SU-DHL-6 (cell line): ENCODE measurements at regions not wholly inside any gene's neighbourhood (a gene's known extent, or its start where the extent isn't known, plus 50 kb on each side); places are given as distances from the start of the nearest gene placed in this dataset.

ENCODE experiments used
- H2AFZ ChIP-seq: fragments of 200-600 bp; sonication (generic); 2 replicates; pipeline ENCODE4 v1.6.1; 2014; ENCODE audit warnings: low read depth, mild to moderate bottlenecking, moderate library complexity, mixed read lengths, antibody characterized with exemption, low read length; ENCODE audit not compliant: severe bottlenecking
- H3F3A ChIP-seq: fragments of 200-600 bp; shearing (Covaris generic); 2 replicates; pipeline ENCODE4 v1.6.0; 2016; ENCODE audit warnings: antibody characterized with exemption, mild to moderate bottlenecking; ENCODE audit not compliant: insufficient read depth
- H3K27ac ChIP-seq: fragments of 200-600 bp; sonication (generic); 2 replicates; pipeline ENCODE4 v1.5.1; 2016; ENCODE audit warnings: low read depth, mild to moderate bottlenecking, low read length, moderate library complexity, mixed read lengths
- H3K27me3 ChIP-seq: fragments of 200-600 bp; sonication (generic), shearing (Covaris generic); 2 replicates; pipeline ENCODE4 v1.6.0; 2014; ENCODE audit warnings: mild to moderate bottlenecking, low read length
- H3K36me3 ChIP-seq: fragments of 200-600 bp; sonication (generic); 2 replicates; pipeline ENCODE4 v1.6.1; 2014; ENCODE audit warnings: mild to moderate bottlenecking, low read length, mixed read lengths
- H3K4me2 ChIP-seq: fragments of 300-600, 200-600 bp; shearing (Covaris generic), sonication (generic); 2 replicates; pipeline ENCODE4 v1.6.0; 2014; ENCODE audit warnings: low read length, low read depth, mild to moderate bottlenecking; ENCODE audit not compliant: poor library complexity, severe bottlenecking
- H3K4me3 ChIP-seq: fragments of 200-600 bp; sonication (generic); 2 replicates; pipeline ENCODE4 v1.5.1; 2014; ENCODE audit warnings: antibody characterized with exemption, low read length, mild to moderate bottlenecking, mixed read lengths; ENCODE audit not compliant: insufficient read depth, poor library complexity, severe bottlenecking
- H3K79me2 ChIP-seq: fragments of 200-600 bp; sonication (generic); 2 replicates; pipeline ENCODE4 v1.6.1; 2014; ENCODE audit warnings: mild to moderate bottlenecking, low read length, moderate library complexity; ENCODE audit not compliant: insufficient read depth
- H3K9ac ChIP-seq: fragments of 200-600 bp; sonication (generic); 2 replicates; pipeline ENCODE4 v1.7.0; 2014; ENCODE audit warnings: mild to moderate bottlenecking, low read length
- H3K9me2 ChIP-seq: fragments of 200-600 bp; sonication (generic); replicated peaks from 2 replicates; pipeline ENCODE4 v1.6.1; 2014; ENCODE audit warnings: low read length; ENCODE audit not compliant: insufficient read depth
- H3K9me3 ChIP-seq: fragments of 200-600 bp; sonication (generic); 2 replicates; pipeline ENCODE4 v1.6.1; 2014; ENCODE audit warnings: low read length, mixed read lengths; ENCODE audit not compliant: insufficient read depth
- H4K20me1 ChIP-seq: fragments of 200-600 bp; sonication (generic); 2 replicates; pipeline ENCODE4 v1.6.1; 2014; ENCODE audit warnings: low read depth, mild to moderate bottlenecking, antibody characterized with exemption, low read length, moderate library complexity, mixed read lengths
- CTCF ChIP-seq: fragments of 200-600 bp; sonication (generic); IDR thresholded peaks from one replicate; pipeline ENCODE4 v1.5.1; 2017; ENCODE audit warnings: antibody characterized with exemption, mild to moderate bottlenecking, low read length, moderate library complexity; ENCODE audit not compliant: insufficient read depth, poor library complexity, severe bottlenecking
- EZH2phosphoT487 ChIP-seq: fragments of 200-600 bp; sonication (generic), shearing (Covaris generic); conservative IDR thresholded peaks from 2 replicates; pipeline ENCODE4 v1.6.1; 2018; ENCODE audit warnings: mild to moderate bottlenecking, antibody characterized with exemption, low read length, moderate library complexity, mixed read lengths

DNA sequence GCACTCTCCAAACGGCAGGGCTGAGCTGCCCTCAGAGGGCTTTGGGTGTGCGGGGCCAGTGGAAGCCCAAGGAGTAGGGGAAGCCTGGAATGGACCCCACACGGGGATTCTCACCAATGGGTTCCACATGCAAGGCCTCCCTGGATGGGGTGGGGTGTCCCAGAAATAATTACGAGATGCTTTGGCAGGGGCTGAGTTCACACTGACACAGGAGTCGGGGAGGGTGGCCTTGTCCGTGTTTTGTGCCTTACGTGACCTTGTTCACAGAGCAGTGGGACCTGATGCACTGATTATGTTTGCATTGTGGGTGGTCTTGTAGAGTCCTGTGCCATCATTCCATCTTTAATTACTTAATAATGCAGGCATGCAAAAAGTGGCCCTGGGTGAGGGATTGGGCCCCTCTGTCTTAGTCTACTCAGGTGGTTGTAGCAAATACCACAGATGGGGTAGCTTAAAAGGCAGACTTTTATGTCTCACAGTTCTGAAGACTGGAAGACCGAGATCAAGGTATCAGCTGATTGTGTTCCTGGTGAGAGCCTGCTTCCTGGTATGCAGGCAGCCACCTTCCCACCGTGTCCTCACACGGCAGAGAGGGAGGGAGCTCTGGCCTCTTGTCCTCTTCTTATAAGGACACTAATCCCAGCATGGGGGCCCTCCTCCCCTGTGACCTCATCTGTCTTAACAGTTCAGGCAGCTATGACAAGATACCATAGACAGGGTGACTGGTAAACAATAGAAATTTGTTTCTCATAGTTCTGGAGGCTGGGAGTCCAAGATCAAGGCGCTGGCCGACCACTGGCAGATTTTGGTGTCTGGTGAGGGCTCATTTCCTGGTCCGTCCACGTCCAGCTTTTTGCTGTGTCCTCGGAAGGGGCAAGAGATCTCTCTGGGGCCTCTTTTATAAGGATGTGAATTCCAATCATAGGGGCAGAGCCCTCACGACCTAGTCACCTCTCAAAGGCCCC, 239.4 kb downstream of the IRF8 start:
- no peak overlapping the region for H3K4me2 ChIP-seq
- H3K9ac ChIP-seq, result no peak overlapping the region
- no peaks in the 10 kb centered on the region for H3K27me3 ChIP-seq
- H3F3A ChIP-seq, result no peaks in the 10 kb centered on the region
- H3K9me2 ChIP-seq, result no peaks in the 10 kb centered on the region
- TF ChIP-seq EZH2phosphoT487, result no peak
- no peak for TF ChIP-seq CTCF
- no peak overlapping the region for H3K27ac ChIP-seq
- no peaks in the 10 kb centered on the region for H3K79me2 ChIP-seq
- H3K9me3 ChIP-seq, result no peaks in the 10 kb centered on the region
- no peak overlapping the region for H3K4me3 ChIP-seq
- H4K20me1 ChIP-seq, result no peaks in the 10 kb centered on the region
- H3K36me3 ChIP-seq, result no peaks in the 10 kb centered on the region
- no peak overlapping the region for H2AFZ ChIP-seq

DNA sequence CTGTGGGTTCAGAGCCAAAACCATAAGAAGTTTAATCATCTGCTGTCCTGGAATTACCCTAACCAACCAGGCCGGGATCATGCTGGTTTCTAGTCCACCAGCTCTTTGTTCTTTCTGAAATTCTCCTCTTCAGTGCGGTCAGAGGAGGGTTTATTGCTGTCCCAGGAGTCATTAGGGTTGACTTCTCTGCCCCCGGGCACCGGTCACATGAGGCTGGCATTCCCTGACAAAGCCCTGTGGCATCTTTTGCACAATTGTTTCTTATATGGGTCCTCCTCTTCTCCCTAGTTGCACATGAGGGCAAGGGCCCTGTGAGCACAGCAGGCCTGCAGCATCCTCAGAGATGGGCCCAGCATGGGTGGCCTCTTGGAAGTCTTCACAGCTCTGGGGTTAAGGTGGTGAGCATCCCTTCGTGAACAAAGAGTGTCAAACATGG, 243.9 kb downstream of the IRF8 start:
- H3K36me3 ChIP-seq, result no peaks in the 10 kb centered on the region
- H3K9ac ChIP-seq, result no peak overlapping the region
- H3K27ac ChIP-seq, result no peak overlapping the region
- no peak for TF ChIP-seq CTCF
- no peaks in the 10 kb centered on the region for H3F3A ChIP-seq
- H4K20me1 ChIP-seq, result no peaks in the 10 kb centered on the region
- no peak overlapping the region for H3K4me2 ChIP-seq
- no peaks in the 10 kb centered on the region for H3K27me3 ChIP-seq
- H3K9me2 ChIP-seq, result no peaks in the 10 kb centered on the region
- H3K9me3 ChIP-seq, result no peaks in the 10 kb centered on the region
- no peak overlapping the region for H2AFZ ChIP-seq
- no peak overlapping the region for H3K4me3 ChIP-seq
- H3K79me2 ChIP-seq, result no peaks in the 10 kb centered on the region

DNA sequence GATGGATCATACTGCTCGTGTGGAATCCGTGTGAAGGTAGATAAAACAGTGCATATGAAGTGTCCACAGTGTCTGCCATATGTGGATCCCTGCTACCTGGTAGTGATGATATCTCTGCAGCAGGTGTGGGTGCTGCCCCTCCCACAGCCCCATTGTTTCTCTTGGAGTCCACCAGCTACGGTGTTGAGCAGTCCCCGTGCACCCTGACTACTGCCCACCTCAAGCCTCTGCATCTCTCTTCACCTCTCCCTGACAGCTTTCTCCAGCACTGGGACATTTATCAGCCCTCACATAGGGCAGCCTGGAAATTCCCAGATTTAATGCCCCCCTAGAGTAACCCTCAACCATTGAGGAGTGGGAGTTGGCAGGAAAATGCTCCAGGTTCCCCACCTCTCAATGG, 244.7 kb downstream of the IRF8 start:
- H2AFZ ChIP-seq, result no peak overlapping the region
- no peaks in the 10 kb centered on the region for H3K36me3 ChIP-seq
- no peaks in the 10 kb centered on the region for H3K9me2 ChIP-seq
- no peak overlapping the region for H3K27ac ChIP-seq
- no peaks in the 10 kb centered on the region for H3K9me3 ChIP-seq
- no peak overlapping the region for H3K9ac ChIP-seq
- no peak overlapping the region for H3K4me2 ChIP-seq
- no peaks in the 10 kb centered on the region for H4K20me1 ChIP-seq
- no peaks in the 10 kb centered on the region for H3F3A ChIP-seq
- H3K4me3 ChIP-seq, result no peak overlapping the region
- H3K79me2 ChIP-seq, result no peaks in the 10 kb centered on the region
- TF ChIP-seq CTCF (no peak), EZH2phosphoT487 (no peak)
- no peaks in the 10 kb centered on the region for H3K27me3 ChIP-seq
